ENCODE measurements at regions not wholly inside any gene's neighbourhood (a gene's known extent, or its start where the extent isn't known, plus 50 kb on each side); places are given as distances from the start of the nearest gene placed in this dataset.

GRCh38 chr10:45179691-45180090 is 135.7 kb downstream of the OR13A1 start:
- TF ChIP-seq CTCF (IDR thresholded peaks at IDR 0.05; ENCODE audit: low read depth, low read length) = no peak
- no peak overlapping the region for H3K4me3 ChIP-seq (ENCODE audit: low read depth, low read length)

- H3K4me3 ChIP-seq (ENCODE audit: low read depth, low read length) = no peak overlapping the region
- no peak for TF ChIP-seq CTCF (IDR thresholded peaks at IDR 0.05; ENCODE audit: low read depth, low read length)
Measured at GRCh38 chr10:45180507-45180906, 134.9 kb downstream of the OR13A1 start.

GRCh38 chr10:45180946-45181875 is 134.2 kb downstream of the OR13A1 start:
- TF ChIP-seq CTCF (IDR thresholded peaks at IDR 0.05; ENCODE audit: low read depth, low read length) = no peak
- no peak overlapping the region for H3K4me3 ChIP-seq (ENCODE audit: low read depth, low read length)

- TF ChIP-seq CTCF (IDR thresholded peaks at IDR 0.05; ENCODE audit: low read depth, low read length) = no peak
- H3K4me3 ChIP-seq (ENCODE audit: low read depth, low read length) = no peak overlapping the region
Measured at GRCh38 chr10:45183174-45183573, 132.2 kb downstream of the OR13A1 start.

GRCh38 chr10:45197816-45198485 is 117.5 kb downstream of the OR13A1 start:
- H3K4me3 ChIP-seq (ENCODE audit: low read depth, low read length) = no peak overlapping the region
- TF ChIP-seq CTCF (IDR thresholded peaks at IDR 0.05; ENCODE audit: low read depth, low read length) = no peak

- no peak overlapping the region for H3K4me3 ChIP-seq (ENCODE audit: low read depth, low read length)
- no peak for TF ChIP-seq CTCF (IDR thresholded peaks at IDR 0.05; ENCODE audit: low read depth, low read length)
Measured at GRCh38 chr10:45198486-45199204, 116.8 kb downstream of the OR13A1 start.

Data from WI38 (cell line).